WTC11 (cell line): ENCODE measurements at regions not wholly inside any gene's neighbourhood (a gene's known extent, or its start where the extent isn't known, plus 50 kb on each side); places are given as distances from the start of the nearest gene placed in this dataset.

Experiments used
- ATAC-seq: fragments of 200-7000 bp; cut with Tn5 transposase; 2 replicates; pipeline ENCODE4 v1.10.0; 2021; ENCODE audit warnings: mild to moderate bottlenecking, moderate library complexity
- CTCF ChIA-PET: fragments of 300-600 bp; sonication (Branson Sonifier 250); formaldehyde crosslinking; loops from one replicate; lab custom pipeline; 2021; ENCODE audit warnings: antibody characterized with exemption; lab: Charles Lee
- POLR2A ChIA-PET: fragments of 350-600 bp; sonication (Branson Sonifier 250); formaldehyde crosslinking; loops from one replicate; lab custom pipeline; 2021; ENCODE audit warnings: antibody characterized with exemption; lab: Charles Lee
- DNase-seq: peaks from one replicate; pipeline ENCODE4 v3.0.0; 2021; ENCODE audit warnings: low spot score
- H3K27ac Mint-ChIP-seq: 2 replicates; pipeline ENCODE4 v1.8.0; 2021; ENCODE audit warnings: mixed read lengths
- H3K27me3 Mint-ChIP-seq: 2 replicates; pipeline ENCODE4 v1.8.0; 2021; ENCODE audit warnings: low read depth, mild to moderate bottlenecking, moderate library complexity, mixed read lengths
- H3K36me3 Mint-ChIP-seq: 2 replicates; pipeline ENCODE4 v1.8.0; 2021; ENCODE audit warnings: mixed read lengths
- H3K4me1 Mint-ChIP-seq: 2 replicates; pipeline ENCODE4 v1.8.0; 2022; ENCODE audit warnings: mixed read lengths
- H3K4me3 Mint-ChIP-seq: 2 replicates; pipeline ENCODE4 v1.8.0; 2021; ENCODE audit warnings: mild to moderate bottlenecking, moderate library complexity, mixed read lengths
- H3K9me3 Mint-ChIP-seq: 2 replicates; pipeline ENCODE4 v1.8.0; 2021; ENCODE audit warnings: mixed read lengths
- AFF4 ChIP-seq: sonication (generic); formaldehyde crosslinking; IDR thresholded peaks from 2 replicates; pipeline ENCODE4 v1.8.1; 2023; ENCODE audit warnings: mild to moderate bottlenecking, missing genetic modification reagents, borderline replicate concordance
- ATF2 ChIP-seq: sonication (generic); formaldehyde crosslinking; IDR thresholded peaks from 2 replicates; pipeline ENCODE4 v1.8.1; 2022; ENCODE audit warnings: low read depth, missing genetic modification reagents, borderline replicate concordance
- ELF4 ChIP-seq: sonication (generic); formaldehyde crosslinking; IDR thresholded peaks from 2 replicates; pipeline ENCODE4 v1.8.1; 2022; ENCODE audit warnings: low read depth, mild to moderate bottlenecking, moderate library complexity, missing genetic modification reagents
- ETV6 ChIP-seq: sonication (generic); formaldehyde crosslinking; IDR thresholded peaks from 2 replicates; pipeline ENCODE4 v1.8.1; 2022; ENCODE audit warnings: mild to moderate bottlenecking, missing genetic modification reagents
- FOXP1 ChIP-seq: sonication (generic); formaldehyde crosslinking; IDR thresholded peaks from 2 replicates; pipeline ENCODE4 v1.8.0; 2022; ENCODE audit warnings: missing genetic modification reagents, mild to moderate bottlenecking, moderate library complexity, borderline replicate concordance
- JAZF1 ChIP-seq: fragments of 250-450 bp; sonication (Bioruptor Pico); IDR thresholded peaks from 2 replicates; pipeline ENCODE4 v1.9.0; 2021; ENCODE audit warnings: moderate library complexity, mild to moderate bottlenecking, inconsistent platforms
- MYBL2 ChIP-seq: sonication (generic); formaldehyde crosslinking; IDR thresholded peaks from 2 replicates; pipeline ENCODE4 v1.8.1; 2023; ENCODE audit warnings: mild to moderate bottlenecking, moderate library complexity, missing genetic modification reagents
- NFATC4 ChIP-seq: fragments of 250-450 bp; sonication (Bioruptor Pico); IDR thresholded peaks from 2 replicates; pipeline ENCODE4 v1.9.0; 2021; ENCODE audit warnings: mild to moderate bottlenecking
- NR1H2 ChIP-seq: sonication (generic); formaldehyde crosslinking; IDR thresholded peaks from 2 replicates; pipeline ENCODE4 v1.9.0; 2021; ENCODE audit warnings: mild to moderate bottlenecking, moderate library complexity, missing genetic modification reagents
- ZNF121 ChIP-seq: sonication (generic); formaldehyde crosslinking; IDR thresholded peaks from 2 replicates; pipeline ENCODE4 v1.8.0; 2023; ENCODE audit warnings: missing genetic modification reagents
- ZNF219 ChIP-seq: sonication (generic); formaldehyde crosslinking; IDR thresholded peaks from 2 replicates; pipeline ENCODE4 v1.8.0; 2023; ENCODE audit warnings: missing genetic modification reagents, mild to moderate bottlenecking, borderline replicate concordance
- ZNF263 ChIP-seq: sonication (generic); formaldehyde crosslinking; IDR thresholded peaks from 2 replicates; pipeline ENCODE4 v1.8.1; 2022; ENCODE audit warnings: low read depth, mild to moderate bottlenecking, moderate library complexity, missing genetic modification reagents
- ZNF425 ChIP-seq: fragments of 250-450 bp; sonication (Bioruptor Pico); conservative IDR thresholded peaks from 2 replicates; pipeline ENCODE4 v1.9.0; 2021; ENCODE audit warnings: mild to moderate bottlenecking
- TF ChIP-seq, protein P1 (sequence below): sonication (generic); formaldehyde crosslinking; IDR thresholded peaks from 2 replicates; pipeline ENCODE4 v1.8.0; 2022; ENCODE audit warnings: mild to moderate bottlenecking, missing genetic modification reagents
- TF ChIP-seq, protein P2 (sequence below): sonication (generic); formaldehyde crosslinking; IDR thresholded peaks from 2 replicates; pipeline ENCODE4 v1.8.1; 2023; ENCODE audit warnings: mild to moderate bottlenecking, missing genetic modification reagents
- TF ChIP-seq, protein P3 (sequence below): fragments of 250-450 bp; sonication (Bioruptor Pico); IDR thresholded peaks from 2 replicates; pipeline ENCODE4 v2.1.2; 2022; ENCODE audit warnings: mild to moderate bottlenecking, moderate library complexity
- TF ChIP-seq, protein P4 (sequence below): sonication (generic); formaldehyde crosslinking; IDR thresholded peaks from 2 replicates; pipeline ENCODE4 v1.8.0; 2022; ENCODE audit warnings: mild to moderate bottlenecking, missing genetic modification reagents

GRCh38 chr2:226172309-226172708 lies 627.3 kb downstream of the IRS1 start:
- H3K36me3 Mint-ChIP-seq, result peaks cover 5% of the 10 kb centered on the region; the same call in 1 of the 2 replicates
- peaks cover 6% of the 10 kb centered on the region; the same call in 1 of the 2 replicates for H3K4me1 Mint-ChIP-seq
- CTCF ChIA-PET, result interaction anchor here (1.0 to 1.2 kb wide), 2 partner anchors 43 to 450 kb away, joined by 3 read pairs; no protein-coding TSS in a partner anchor
- no peaks in the 10 kb centered on the region for H3K27me3 Mint-ChIP-seq
- H3K4me3 Mint-ChIP-seq, result no peak overlapping the region
- TF ChIP-seq MYBL2 (CRISPR knock-in tag), result no peak
- TF ChIP-seq, protein P1, sequence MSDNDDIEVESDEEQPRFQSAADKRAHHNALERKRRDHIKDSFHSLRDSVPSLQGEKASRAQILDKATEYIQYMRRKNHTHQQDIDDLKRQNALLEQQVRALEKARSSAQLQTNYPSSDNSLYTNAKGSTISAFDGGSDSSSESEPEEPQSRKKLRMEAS (CRISPR knock-in tag), result no peak
- no peak for TF ChIP-seq AFF4
- TF ChIP-seq ELF4 (CRISPR knock-in tag), result no peak
- no peak for TF ChIP-seq ZNF425 (CRISPR knock-in tag)
- no peak for TF ChIP-seq JAZF1
- no peak for TF ChIP-seq FOXP1
- TF ChIP-seq ZNF219 (CRISPR knock-in tag), result no peak
- TF ChIP-seq, protein P2, sequence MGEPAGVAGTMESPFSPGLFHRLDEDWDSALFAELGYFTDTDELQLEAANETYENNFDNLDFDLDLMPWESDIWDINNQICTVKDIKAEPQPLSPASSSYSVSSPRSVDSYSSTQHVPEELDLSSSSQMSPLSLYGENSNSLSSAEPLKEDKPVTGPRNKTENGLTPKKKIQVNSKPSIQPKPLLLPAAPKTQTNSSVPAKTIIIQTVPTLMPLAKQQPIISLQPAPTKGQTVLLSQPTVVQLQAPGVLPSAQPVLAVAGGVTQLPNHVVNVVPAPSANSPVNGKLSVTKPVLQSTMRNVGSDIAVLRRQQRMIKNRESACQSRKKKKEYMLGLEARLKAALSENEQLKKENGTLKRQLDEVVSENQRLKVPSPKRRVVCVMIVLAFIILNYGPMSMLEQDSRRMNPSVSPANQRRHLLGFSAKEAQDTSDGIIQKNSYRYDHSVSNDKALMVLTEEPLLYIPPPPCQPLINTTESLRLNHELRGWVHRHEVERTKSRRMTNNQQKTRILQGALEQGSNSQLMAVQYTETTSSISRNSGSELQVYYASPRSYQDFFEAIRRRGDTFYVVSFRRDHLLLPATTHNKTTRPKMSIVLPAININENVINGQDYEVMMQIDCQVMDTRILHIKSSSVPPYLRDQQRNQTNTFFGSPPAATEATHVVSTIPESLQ (CRISPR knock-in tag), result no peak
- TF ChIP-seq NFATC4 (CRISPR knock-in tag), result no peak
- H3K27ac Mint-ChIP-seq, result no peak overlapping the region
- ATAC-seq, result no peak
- peaks cover 7% of the 10 kb centered on the region for H3K9me3 Mint-ChIP-seq
- DNase-seq, result no peak
- POLR2A ChIA-PET, result no interaction called here

DNA sequence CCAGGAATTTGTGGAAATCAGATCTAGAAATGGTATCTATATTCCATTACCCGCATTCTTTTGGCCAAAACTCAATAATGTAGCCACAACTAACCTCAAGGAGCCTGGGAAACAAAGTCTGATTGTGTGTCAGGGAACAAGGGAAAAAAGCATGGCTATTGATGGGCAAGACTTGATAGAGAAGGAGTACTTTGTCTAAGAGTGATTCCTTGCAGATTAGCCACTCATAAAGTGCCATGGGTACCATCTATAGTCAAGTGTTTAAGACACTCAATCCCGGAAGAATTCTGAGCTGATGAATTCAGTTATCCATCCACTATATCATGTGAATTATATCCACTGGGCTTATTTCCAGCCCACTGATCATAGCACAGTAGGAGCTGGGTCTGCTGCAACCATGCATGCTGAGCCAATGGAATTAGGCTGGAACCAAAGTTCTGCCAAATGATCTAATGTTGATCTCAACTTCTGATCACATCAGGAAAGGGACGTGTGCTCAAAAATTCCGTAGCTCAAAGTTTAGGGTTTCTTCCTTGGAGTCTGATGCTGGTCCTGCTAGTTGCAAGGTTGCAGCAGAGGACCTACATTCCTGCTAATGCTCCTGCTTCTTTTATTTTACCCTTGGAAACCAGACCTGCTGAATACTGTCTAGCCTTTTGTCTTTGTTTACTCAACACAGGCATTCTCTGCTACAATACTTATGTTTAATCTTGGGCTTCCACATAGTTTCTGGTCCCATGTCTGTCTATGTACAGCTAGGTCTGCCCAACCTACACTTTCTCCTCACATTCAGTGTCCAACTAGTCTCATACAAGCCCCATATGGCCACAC lies 629.7 kb downstream of the IRS1 start:
- Mint-ChIP-seq H3K36me3 (peaks cover 5% of the 10 kb centered on the region; the same call in 1 of the 2 replicates), H3K4me3 (no peak overlapping the region), H3K9me3 (peaks cover 7% of the 10 kb centered on the region), H3K27me3 (no peaks in the 10 kb centered on the region), H3K4me1 (no peaks in the 10 kb centered on the region), H3K27ac (no peak overlapping the region)
- no peak for DNase-seq
- ChIA-PET CTCF (interaction anchor here (1.7 kb wide), 1 partner anchor 46 kb away, joined by 5 read pairs; no protein-coding TSS in a partner anchor), POLR2A (no interaction called here)
- ATAC-seq, result no peak
- TF ChIP-seq, protein P3, sequence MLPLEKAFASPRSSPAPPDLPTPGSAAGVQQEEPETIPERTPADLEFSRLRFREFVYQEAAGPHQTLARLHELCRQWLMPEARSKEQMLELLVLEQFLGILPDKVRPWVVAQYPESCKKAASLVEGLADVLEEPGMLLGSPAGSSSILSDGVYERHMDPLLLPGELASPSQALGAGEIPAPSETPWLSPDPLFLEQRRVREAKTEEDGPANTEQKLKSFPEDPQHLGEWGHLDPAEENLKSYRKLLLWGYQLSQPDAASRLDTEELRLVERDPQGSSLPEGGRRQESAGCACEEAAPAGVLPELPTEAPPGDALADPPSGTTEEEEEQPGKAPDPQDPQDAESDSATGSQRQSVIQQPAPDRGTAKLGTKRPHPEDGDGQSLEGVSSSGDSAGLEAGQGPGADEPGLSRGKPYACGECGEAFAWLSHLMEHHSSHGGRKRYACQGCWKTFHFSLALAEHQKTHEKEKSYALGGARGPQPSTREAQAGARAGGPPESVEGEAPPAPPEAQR (CRISPR knock-in tag), result no peak
- TF ChIP-seq NR1H2 (CRISPR knock-in tag) (no peak), ZNF121 (CRISPR knock-in tag) (no peak), ZNF425 (CRISPR knock-in tag) (no peak), ATF2 (CRISPR knock-in tag) (no peak), ETV6 (CRISPR knock-in tag) (no peak), ZNF263 (CRISPR knock-in tag) (no peak)
- TF ChIP-seq, protein P4, sequence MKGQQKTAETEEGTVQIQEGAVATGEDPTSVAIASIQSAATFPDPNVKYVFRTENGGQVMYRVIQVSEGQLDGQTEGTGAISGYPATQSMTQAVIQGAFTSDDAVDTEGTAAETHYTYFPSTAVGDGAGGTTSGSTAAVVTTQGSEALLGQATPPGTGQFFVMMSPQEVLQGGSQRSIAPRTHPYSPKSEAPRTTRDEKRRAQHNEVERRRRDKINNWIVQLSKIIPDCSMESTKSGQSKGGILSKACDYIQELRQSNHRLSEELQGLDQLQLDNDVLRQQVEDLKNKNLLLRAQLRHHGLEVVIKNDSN (CRISPR knock-in tag), result no peak
- TF ChIP-seq, protein P1 (CRISPR knock-in tag), result no peak
